Neuron (in vitro differentiated cells): ENCODE measurements at regions not wholly inside any gene's neighbourhood (a gene's known extent, or its start where the extent isn't known, plus 50 kb on each side); places are given as distances from the start of the nearest gene placed in this dataset.

Experiments
- H2AFZ ChIP-seq: one replicate; pipeline ENCODE4 v1.6.1; 2013; ENCODE audit warnings: low read depth, mild to moderate bottlenecking, inconsistent platforms, low read length, moderate library complexity
- H3K27me3 ChIP-seq: one replicate; pipeline ENCODE4 v1.6.1; 2013; ENCODE audit warnings: low read length; ENCODE audit not compliant: insufficient read depth
- H3K36me3 ChIP-seq: one replicate; pipeline ENCODE4 v1.6.1; 2013; ENCODE audit warnings: low read length; ENCODE audit not compliant: insufficient read depth
- H3K4me1 ChIP-seq: one replicate; pipeline ENCODE4 v1.6.1; 2013; ENCODE audit warnings: low read length; ENCODE audit not compliant: insufficient read depth
- H3K4me3 ChIP-seq: 2 replicates; pipeline ENCODE4 v1.5.1; 2013; ENCODE audit warnings: mild to moderate bottlenecking, low read length, moderate library complexity
- H3K9me3 ChIP-seq: one replicate; pipeline ENCODE4 v1.6.1; 2013; ENCODE audit warnings: low read length

DNA sequence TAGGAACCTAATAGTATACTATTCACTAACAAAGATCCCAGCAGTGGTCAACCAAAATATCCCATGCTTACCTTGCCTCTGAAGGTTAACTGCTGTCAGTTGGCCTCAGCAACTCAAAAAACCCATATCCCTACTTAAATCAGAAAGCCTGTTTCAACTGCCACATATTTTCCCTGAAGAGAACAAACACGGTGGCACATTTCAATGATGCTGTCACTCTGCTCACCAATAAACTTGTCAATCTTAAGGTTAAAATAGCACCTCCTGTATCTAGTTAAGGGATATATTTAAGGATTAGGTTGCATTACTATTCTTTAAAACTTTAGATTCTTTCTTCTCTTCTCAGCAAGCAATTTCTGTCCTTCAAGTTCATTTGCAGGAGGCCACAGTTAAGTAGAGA lies 986.9 kb downstream of the CDH18 start:
- H3K4me1 ChIP-seq: peaks cover 5% of the 10 kb centered on the region
- H3K27me3 ChIP-seq: no peaks in the 10 kb centered on the region
- no peaks in the 10 kb centered on the region for H3K36me3 ChIP-seq

GRCh38 chr5:19001539-19001938 lies 986.5 kb downstream of the CDH18 start:
- H3K4me1 ChIP-seq: peaks cover 5% of the 10 kb centered on the region
- H3K27me3 ChIP-seq: no peaks in the 10 kb centered on the region
- no peaks in the 10 kb centered on the region for H3K9me3 ChIP-seq
- no peaks in the 10 kb centered on the region for H3K36me3 ChIP-seq
- no peak overlapping the region for H2AFZ ChIP-seq
- H3K4me3 ChIP-seq: no peak overlapping the region

More for the DNA sequence above, 986.9 kb downstream of the CDH18 start:
- Histone ChIP-seq H2AFZ (no peak overlapping the region), H3K9me3 (no peaks in the 10 kb centered on the region), H3K4me3 (no peak overlapping the region)

GRCh38 chr5:19002111-19002510 lies 985.9 kb downstream of the CDH18 start:
- no peak overlapping the region for H3K4me3 ChIP-seq
- no peaks in the 10 kb centered on the region for H3K27me3 ChIP-seq
- H3K9me3 ChIP-seq: no peaks in the 10 kb centered on the region
- no peaks in the 10 kb centered on the region for H3K36me3 ChIP-seq
- H3K4me1 ChIP-seq: peaks cover 5% of the 10 kb centered on the region
- H2AFZ ChIP-seq: no peak overlapping the region

GRCh38 chr5:19018822-19019221 lies 969.2 kb downstream of the CDH18 start:
- Histone ChIP-seq H3K36me3 (no peaks in the 10 kb centered on the region), H3K4me1 (no peaks in the 10 kb centered on the region), H2AFZ (no peak overlapping the region), H3K9me3 (no peaks in the 10 kb centered on the region), H3K4me3 (no peak overlapping the region), H3K27me3 (no peaks in the 10 kb centered on the region)

GRCh38 chr5:19031491-19031890 lies 956.5 kb downstream of the CDH18 start:
- Histone ChIP-seq H3K27me3 (no peaks in the 10 kb centered on the region), H2AFZ (no peak overlapping the region), H3K36me3 (no peaks in the 10 kb centered on the region), H3K4me3 (no peak overlapping the region), H3K9me3 (no peaks in the 10 kb centered on the region), H3K4me1 (no peaks in the 10 kb centered on the region)

DNA sequence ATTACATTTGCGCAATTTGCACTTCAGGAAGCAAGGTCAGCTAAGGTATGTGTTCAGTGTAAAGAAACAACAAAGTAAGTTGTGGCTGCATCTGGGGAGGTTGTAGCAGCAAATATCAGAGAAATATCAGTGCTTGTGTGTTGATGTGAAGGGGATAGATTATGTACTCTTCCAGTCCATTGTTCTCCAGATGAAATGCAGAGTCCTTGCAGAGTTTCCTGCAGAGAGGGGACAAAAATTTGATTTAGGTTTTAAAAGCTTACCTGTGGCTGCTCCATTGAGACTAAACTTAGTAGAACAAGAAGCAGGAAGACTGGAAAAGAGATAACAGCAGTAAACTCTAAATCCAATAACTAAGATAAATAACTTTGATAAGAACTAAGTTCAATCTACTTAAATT lies 952.2 kb downstream of the CDH18 start:
- no peaks in the 10 kb centered on the region for H3K4me1 ChIP-seq

GRCh38 chr5:19042106-19042505 lies 945.9 kb downstream of the CDH18 start:
- Histone ChIP-seq H3K36me3 (no peaks in the 10 kb centered on the region), H3K4me1 (peaks cover 9% of the 10 kb centered on the region), H3K9me3 (no peaks in the 10 kb centered on the region), H3K27me3 (no peaks in the 10 kb centered on the region), H2AFZ (no peak overlapping the region), H3K4me3 (no peak overlapping the region)

More for the DNA sequence above, 952.2 kb downstream of the CDH18 start:
- H3K27me3 ChIP-seq: no peaks in the 10 kb centered on the region
- H3K36me3 ChIP-seq: no peaks in the 10 kb centered on the region
- H3K4me3 ChIP-seq: no peak overlapping the region
- no peak overlapping the region for H2AFZ ChIP-seq
- H3K9me3 ChIP-seq: no peaks in the 10 kb centered on the region

DNA sequence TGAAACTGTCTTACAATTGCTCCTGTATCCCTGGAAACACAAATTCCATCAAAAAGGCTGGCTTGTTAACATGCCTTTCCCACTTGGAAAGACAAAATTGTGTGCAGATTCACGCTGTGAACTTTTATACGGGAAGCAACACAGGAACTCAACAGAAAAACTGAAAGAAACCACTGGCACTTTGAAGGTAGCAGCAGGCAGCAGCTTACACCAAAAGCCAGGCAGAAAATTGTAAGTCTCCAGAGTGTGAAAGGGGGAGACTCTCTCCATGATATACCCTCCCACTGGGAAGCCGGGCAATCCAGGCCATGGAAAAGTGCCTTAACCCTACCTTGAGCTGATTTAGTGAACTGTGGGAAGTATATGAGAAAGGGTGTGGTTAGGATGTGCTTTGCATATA lies 943.7 kb downstream of the CDH18 start:
- no peaks in the 10 kb centered on the region for H3K9me3 ChIP-seq
- H3K27me3 ChIP-seq: no peaks in the 10 kb centered on the region
- H2AFZ ChIP-seq: peak overlapping the region; percentile 88
- H3K4me1 ChIP-seq: peaks cover 14% of the 10 kb centered on the region
- no peaks in the 10 kb centered on the region for H3K36me3 ChIP-seq
- peak overlapping the region; percentile 28 for H3K4me3 ChIP-seq

GRCh38 chr5:19044931-19045695 lies 942.9 kb downstream of the CDH18 start:
- peaks cover 14% of the 10 kb centered on the region for H3K4me1 ChIP-seq
- no peaks in the 10 kb centered on the region for H3K36me3 ChIP-seq
- no peaks in the 10 kb centered on the region for H3K9me3 ChIP-seq
- H3K27me3 ChIP-seq: no peaks in the 10 kb centered on the region
- peak overlapping the region; percentile 88 for H2AFZ ChIP-seq
- no peak overlapping the region for H3K4me3 ChIP-seq

DNA sequence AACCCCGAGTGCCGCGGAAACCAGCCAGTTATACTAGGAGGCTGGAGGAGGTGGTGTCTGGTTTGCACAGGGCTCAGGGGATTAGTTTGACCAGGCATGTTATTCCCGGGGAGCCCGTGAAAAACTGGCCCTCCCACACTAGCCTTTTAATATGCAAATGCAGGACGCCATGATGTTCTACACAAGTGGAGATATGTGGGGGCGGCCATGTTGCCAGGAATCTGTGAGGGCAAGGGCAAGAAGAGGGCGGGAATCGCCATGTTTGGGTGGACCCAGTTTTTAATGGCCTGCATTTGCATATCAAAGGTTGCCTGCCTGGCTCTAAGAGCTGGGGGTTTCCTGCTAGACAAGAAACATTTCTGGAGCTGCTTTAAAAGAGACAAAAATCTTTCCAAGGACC lies 940.7 kb downstream of the CDH18 start:
- Histone ChIP-seq H3K4me3 (no peak overlapping the region), H2AFZ (peak overlapping the region; percentile 41), H3K36me3 (no peaks in the 10 kb centered on the region), H3K27me3 (no peaks in the 10 kb centered on the region), H3K4me1 (peaks cover 14% of the 10 kb centered on the region), H3K9me3 (no peaks in the 10 kb centered on the region)

DNA sequence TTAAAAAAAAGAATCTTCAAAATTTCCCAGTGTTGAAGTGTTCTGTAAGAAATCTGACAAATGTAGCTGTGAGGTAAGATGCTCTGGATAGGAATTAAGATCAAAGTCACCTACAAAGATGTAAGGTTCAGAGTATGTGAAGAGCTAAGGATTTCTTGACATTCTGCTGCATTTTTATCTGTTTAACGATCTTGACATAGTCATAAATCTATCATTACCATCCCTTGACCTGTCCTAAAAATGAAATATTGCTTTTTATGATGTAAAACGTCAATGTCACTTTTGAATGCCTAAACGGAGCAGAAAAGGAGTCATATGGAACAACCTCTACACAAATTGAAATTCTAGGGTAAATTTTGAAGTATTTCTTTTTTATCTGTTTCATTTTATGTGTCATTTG lies 939.3 kb downstream of the CDH18 start:
- Histone ChIP-seq H3K9me3 (no peaks in the 10 kb centered on the region), H3K36me3 (no peaks in the 10 kb centered on the region), H3K4me3 (no peak overlapping the region), H3K4me1 (peaks cover 14% of the 10 kb centered on the region), H2AFZ (no peak overlapping the region), H3K27me3 (no peaks in the 10 kb centered on the region)

- no peak overlapping the region for H3K4me3 ChIP-seq
Measured at GRCh38 chr5:19058216-19058615, 929.8 kb downstream of the CDH18 start.

GRCh38 chr5:19064094-19064493 lies 923.9 kb downstream of the CDH18 start:
- H3K36me3 ChIP-seq: no peaks in the 10 kb centered on the region
- no peak overlapping the region for H2AFZ ChIP-seq
- no peak overlapping the region for H3K4me3 ChIP-seq
- no peaks in the 10 kb centered on the region for H3K9me3 ChIP-seq
- no peaks in the 10 kb centered on the region for H3K27me3 ChIP-seq
- H3K4me1 ChIP-seq: no peaks in the 10 kb centered on the region

More at GRCh38 chr5:19058216-19058615, 929.8 kb downstream of the CDH18 start:
- no peaks in the 10 kb centered on the region for H3K9me3 ChIP-seq
- H2AFZ ChIP-seq: no peak overlapping the region
- H3K4me1 ChIP-seq: no peaks in the 10 kb centered on the region
- no peaks in the 10 kb centered on the region for H3K36me3 ChIP-seq
- H3K27me3 ChIP-seq: no peaks in the 10 kb centered on the region

- Histone ChIP-seq H3K27me3 (no peaks in the 10 kb centered on the region), H3K9me3 (no peaks in the 10 kb centered on the region), H2AFZ (no peak overlapping the region), H3K4me3 (no peak overlapping the region), H3K4me1 (no peaks in the 10 kb centered on the region), H3K36me3 (no peaks in the 10 kb centered on the region)
Measured at GRCh38 chr5:19067741-19068140, 920.3 kb downstream of the CDH18 start.
